PC-3 (cell line): ENCODE measurements at regions not wholly inside any gene's neighbourhood (a gene's known extent, or its start where the extent isn't known, plus 50 kb on each side); places are given as distances from the start of the nearest gene placed in this dataset.

Experiments
- CTCF ChIP-seq: fragments of 300-600 bp; sonication (generic); conservative IDR thresholded peaks from 2 replicates; pipeline ENCODE4 v1.5.1; 2017; ENCODE audit warnings: antibody characterized with exemption, low read depth, mild to moderate bottlenecking, low read length
- EZH2 ChIP-seq: fragments of 300-600 bp; sonication (generic); IDR thresholded peaks from one replicate; pipeline ENCODE4 v1.6.1; 2017; ENCODE audit warnings: antibody characterized with exemption, mild to moderate bottlenecking, low read length; ENCODE audit not compliant: unreplicated experiment
- EZH2phosphoT487 ChIP-seq: fragments of 300-600 bp; sonication (generic); IDR thresholded peaks from 2 replicates; pipeline ENCODE4 v1.6.1; 2018; ENCODE audit warnings: mild to moderate bottlenecking, antibody characterized with exemption, low read length, borderline replicate concordance

GRCh38 chr2:181264441-181264840 is 192.7 kb upstream of the ITGA4 start:
- TF ChIP-seq EZH2, result no peak
- no peak for TF ChIP-seq CTCF
- no peak for TF ChIP-seq EZH2phosphoT487
